ENCODE measurements at regions not wholly inside any gene's neighbourhood (a gene's known extent, or its start where the extent isn't known, plus 50 kb on each side); places are given as distances from the start of the nearest gene placed in this dataset.
A peak's percentile ranks its signal among the peaks of the same experiment; 100 is the strongest.

GRCh38 chr4:24650849-24651640, 66.7 kb upstream of the DHX15 start:
- Histone ChIP-seq H2BK20ac (ENCODE audit: low read depth, low read length, poor library complexity, severe bottlenecking) (no peak overlapping the region), H2BK5ac (ENCODE audit: insufficient read length, low read length) (no peak overlapping the region), H3K56ac (ENCODE audit: insufficient read length, low read depth, low read length) (no peak overlapping the region), H2BK15ac (ENCODE audit: low read depth, low read length) (no peak overlapping the region), H3K79me2 (ENCODE audit: insufficient read depth, low read length) (no peaks in the 10 kb centered on the region), H4K91ac (ENCODE audit: insufficient read length, low read depth, low read length) (no peak overlapping the region), H3K14ac (ENCODE audit: insufficient read depth, low read length) (no peak overlapping the region), H3K23me2 (ENCODE audit: insufficient read length, low read depth, low read length, poor library complexity, severe bottlenecking) (no peaks in the 10 kb centered on the region), H3T11ph (ENCODE audit: low read length) (no peak overlapping the region), H2AFZ (ENCODE audit: low read length) (no peak overlapping the region), H4K20me1 (ENCODE audit: control insufficient read depth, insufficient read depth, insufficient read length) (no peaks in the 10 kb centered on the region), H2AK5ac (ENCODE audit: insufficient read length, low read length) (no peak overlapping the region), H4K8ac (replicated peaks; ENCODE audit: insufficient read length, low read depth, low read length) (no peak overlapping the region), H3K4me1 (ENCODE audit: insufficient read depth, low read length) (no peaks in the 10 kb centered on the region; the same call in 1 of the 2 replicates), H3K27ac (ENCODE audit: insufficient read length, low read depth, low read length) (no peak overlapping the region), H2BK120ac (ENCODE audit: low read depth, low read length, poor library complexity, severe bottlenecking) (no peak overlapping the region), H3K4ac (ENCODE audit: low read depth, low read length) (no peak overlapping the region), H2BK12ac (ENCODE audit: insufficient read length, low read depth, low read length) (no peak overlapping the region), H3K9me3 (ENCODE audit: control insufficient read depth, low read depth, low read length) (no peaks in the 10 kb centered on the region), H3K79me1 (ENCODE audit: insufficient read depth, low read depth, low read length, poor library complexity, severe bottlenecking) (no peaks in the 10 kb centered on the region), H3K23ac (ENCODE audit: insufficient read length, low read depth, low read length) (no peak overlapping the region), H3K9ac (ENCODE audit: extremely low read depth, insufficient read length, low read length) (no peak overlapping the region), H4K5ac (ENCODE audit: insufficient read length, low read depth, low read length) (no peak overlapping the region), H3K18ac (ENCODE audit: insufficient read length, low read depth, low read length) (no peak overlapping the region), H3K27me3 (ENCODE audit: insufficient read depth, low read length) (no peaks in the 10 kb centered on the region), H3K4me2 (ENCODE audit: insufficient read depth, insufficient read length, low read length) (no peak overlapping the region)
- Mint-ChIP-seq H3K4me3 (no peak overlapping the region), H3K36me3 (ENCODE audit: insufficient read depth in 1 of 3, low read depth in 3 of 3) (no peaks in the 10 kb centered on the region; a peak in 1 of 7 replicates), H3K9me3 (no peaks in the 10 kb centered on the region), H3K4me1 (peaks cover 32 to 43% of the 10 kb centered on the region in 2 experiments), H3K27me3 (ENCODE audit: low read depth) (no peaks in the 10 kb centered on the region), H3K27ac (peak overlapping the region in 1 of 3 experiments; percentile 7; a peak in 1 of 7 replicates)
- DNase-seq: no peak
- TF ChIP-seq, protein P1, sequence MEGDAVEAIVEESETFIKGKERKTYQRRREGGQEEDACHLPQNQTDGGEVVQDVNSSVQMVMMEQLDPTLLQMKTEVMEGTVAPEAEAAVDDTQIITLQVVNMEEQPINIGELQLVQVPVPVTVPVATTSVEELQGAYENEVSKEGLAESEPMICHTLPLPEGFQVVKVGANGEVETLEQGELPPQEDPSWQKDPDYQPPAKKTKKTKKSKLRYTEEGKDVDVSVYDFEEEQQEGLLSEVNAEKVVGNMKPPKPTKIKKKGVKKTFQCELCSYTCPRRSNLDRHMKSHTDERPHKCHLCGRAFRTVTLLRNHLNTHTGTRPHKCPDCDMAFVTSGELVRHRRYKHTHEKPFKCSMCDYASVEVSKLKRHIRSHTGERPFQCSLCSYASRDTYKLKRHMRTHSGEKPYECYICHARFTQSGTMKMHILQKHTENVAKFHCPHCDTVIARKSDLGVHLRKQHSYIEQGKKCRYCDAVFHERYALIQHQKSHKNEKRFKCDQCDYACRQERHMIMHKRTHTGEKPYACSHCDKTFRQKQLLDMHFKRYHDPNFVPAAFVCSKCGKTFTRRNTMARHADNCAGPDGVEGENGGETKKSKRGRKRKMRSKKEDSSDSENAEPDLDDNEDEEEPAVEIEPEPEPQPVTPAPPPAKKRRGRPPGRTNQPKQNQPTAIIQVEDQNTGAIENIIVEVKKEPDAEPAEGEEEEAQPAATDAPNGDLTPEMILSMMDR (conservative IDR thresholded peaks at IDR 0.05): no peak
- no CpG with 5 or more reads among the region's 2 CpGs for WGBS (ENCODE audit: extremely low coverage, insufficient read length, low lambda C conversion rate)

Data from H9 (cell line).